Cardiac fibroblast (primary cell): ENCODE measurements at regions not wholly inside any gene's neighbourhood (a gene's known extent, or its start where the extent isn't known, plus 50 kb on each side); places are given as distances from the start of the nearest gene placed in this dataset.

Experiments
- DNase-seq, 2 donors: peaks; one replicate each; pipeline versions ENCODE4 v3.0.0 to v3.0.0-alpha.2; 2010; ENCODE audit warnings: low read depth in 2 of 2
- H3K4me3 ChIP-seq, 2 donors: replicated peaks in 1 of 2; 1 replicate in 1 of 2; 2 replicates in 1 of 2; pipeline ENCODE4 v1.5.1; 2011; ENCODE audit warnings: low read depth in 2 of 2, low read length in 2 of 2, mild to moderate bottlenecking in 2 of 2, moderate library complexity in 1 of 2
- CTCF ChIP-seq: IDR thresholded peaks from one replicate; pipeline ENCODE4 v1.5.1; 2011; ENCODE audit warnings: low read depth, mild to moderate bottlenecking, low read length, inconsistent platforms

GRCh38 chr10:114708084-114708483, 50.0 kb upstream of the ABLIM1 start:
- TF ChIP-seq CTCF, result no peak
- no peak for DNase-seq
- no peak overlapping the region for H3K4me3 ChIP-seq

GRCh38 chr10:114708717-114709335, 50.8 kb upstream of the ABLIM1 start:
- no peak overlapping the region for H3K4me3 ChIP-seq
- no peak for TF ChIP-seq CTCF
- peak; percentile 64 to 85 for DNase-seq

GRCh38 chr10:114709984-114710383, 51.9 kb upstream of the ABLIM1 start:
- no peak for TF ChIP-seq CTCF
- peak; percentile 56 to 58 for DNase-seq

GRCh38 chr10:114711176-114711868, 53.2 kb upstream of the ABLIM1 start:
- TF ChIP-seq CTCF, result no peak
- DNase-seq, result no peak
- no peak overlapping the region for H3K4me3 ChIP-seq

More at GRCh38 chr10:114709984-114710383, 51.9 kb upstream of the ABLIM1 start:
- H3K4me3 ChIP-seq, result no peak overlapping the region

- no peak for DNase-seq
Observed at GRCh38 chr10:114711869-114712250, 53.8 kb upstream of the ABLIM1 start.

GRCh38 chr10:114713525-114714090, 55.5 kb upstream of the ABLIM1 start:
- no peak overlapping the region for H3K4me3 ChIP-seq
- no peak for DNase-seq
- no peak for TF ChIP-seq CTCF

More at GRCh38 chr10:114711869-114712250, 53.8 kb upstream of the ABLIM1 start:
- TF ChIP-seq CTCF, result no peak
- no peak overlapping the region for H3K4me3 ChIP-seq
